Right atrium auricular region (tissue), 2 donors: ENCODE measurements at regions not wholly inside any gene's neighbourhood (a gene's known extent, or its start where the extent isn't known, plus 50 kb on each side); places are given as distances from the start of the nearest gene placed in this dataset.
"Not testable (repeated sequence)": the region's sequence is repeated elsewhere in the genome, so short reads cannot be mapped to it uniquely, and the experiment has no call there.

ENCODE experiments used
- DNase-seq: peaks from one replicate; pipeline ENCODE4 v3.0.0-alpha.2; 2019; ENCODE audit warnings: low spot score
- H3K27ac ChIP-seq, 2 donors: fragments of 200-600 bp; sonication (generic); 1 replicate in 1 of 2; 2 replicates in 1 of 2; pipeline ENCODE4 v1.5.1; 2016 to 2019
- H3K27me3 ChIP-seq, 2 donors: fragments of 200-600 bp; sonication (generic); one replicate each; pipeline versions ENCODE4 v1.5.1 to v1.6.0; 2017 to 2019
- H3K36me3 ChIP-seq: fragments of 200-600 bp; sonication (generic); one replicate; pipeline ENCODE4 v1.5.1; 2016
- H3K4me1 ChIP-seq, 2 donors: fragments of 200-600 bp; sonication (generic); one replicate each; pipeline versions ENCODE4 v1.5.1 to v1.6.0; 2017 to 2019
- H3K4me3 ChIP-seq, 2 donors: fragments of 200-600 bp; sonication (generic); 1 replicate in 1 of 2; 2 replicates in 1 of 2; pipeline ENCODE4 v1.5.1; 2017 to 2019; ENCODE audit warnings: mild to moderate bottlenecking in 1 of 2, moderate library complexity in 1 of 2
- H3K9me3 ChIP-seq, 2 donors: fragments of 200-600 bp; sonication (generic); one replicate each; pipeline ENCODE4 v1.5.1; 2019
- TF ChIP-seq, protein P1 (sequence below), 2 donors: fragments of 200-600 bp; sonication (generic); IDR thresholded peaks; one replicate each; pipeline ENCODE4 v1.5.1; 2019; ENCODE audit warnings: antibody characterized with exemption in 2 of 2

GRCh38 chr13:21259571-21260455, 83.4 kb downstream of the MRPL57 start:
- no peaks in the 10 kb centered on the region for H3K27me3 ChIP-seq
- no peak overlapping the region for H3K4me3 ChIP-seq
- no peaks in the 10 kb centered on the region for H3K4me1 ChIP-seq
- no peaks in the 10 kb centered on the region for H3K36me3 ChIP-seq
- TF ChIP-seq, protein P1, sequence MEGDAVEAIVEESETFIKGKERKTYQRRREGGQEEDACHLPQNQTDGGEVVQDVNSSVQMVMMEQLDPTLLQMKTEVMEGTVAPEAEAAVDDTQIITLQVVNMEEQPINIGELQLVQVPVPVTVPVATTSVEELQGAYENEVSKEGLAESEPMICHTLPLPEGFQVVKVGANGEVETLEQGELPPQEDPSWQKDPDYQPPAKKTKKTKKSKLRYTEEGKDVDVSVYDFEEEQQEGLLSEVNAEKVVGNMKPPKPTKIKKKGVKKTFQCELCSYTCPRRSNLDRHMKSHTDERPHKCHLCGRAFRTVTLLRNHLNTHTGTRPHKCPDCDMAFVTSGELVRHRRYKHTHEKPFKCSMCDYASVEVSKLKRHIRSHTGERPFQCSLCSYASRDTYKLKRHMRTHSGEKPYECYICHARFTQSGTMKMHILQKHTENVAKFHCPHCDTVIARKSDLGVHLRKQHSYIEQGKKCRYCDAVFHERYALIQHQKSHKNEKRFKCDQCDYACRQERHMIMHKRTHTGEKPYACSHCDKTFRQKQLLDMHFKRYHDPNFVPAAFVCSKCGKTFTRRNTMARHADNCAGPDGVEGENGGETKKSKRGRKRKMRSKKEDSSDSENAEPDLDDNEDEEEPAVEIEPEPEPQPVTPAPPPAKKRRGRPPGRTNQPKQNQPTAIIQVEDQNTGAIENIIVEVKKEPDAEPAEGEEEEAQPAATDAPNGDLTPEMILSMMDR (IDR thresholded peaks at IDR 0.05) = no peak
- H3K9me3 ChIP-seq = no peaks in the 10 kb centered on the region
- no peak overlapping the region for H3K27ac ChIP-seq
- no peak for DNase-seq

DNA sequence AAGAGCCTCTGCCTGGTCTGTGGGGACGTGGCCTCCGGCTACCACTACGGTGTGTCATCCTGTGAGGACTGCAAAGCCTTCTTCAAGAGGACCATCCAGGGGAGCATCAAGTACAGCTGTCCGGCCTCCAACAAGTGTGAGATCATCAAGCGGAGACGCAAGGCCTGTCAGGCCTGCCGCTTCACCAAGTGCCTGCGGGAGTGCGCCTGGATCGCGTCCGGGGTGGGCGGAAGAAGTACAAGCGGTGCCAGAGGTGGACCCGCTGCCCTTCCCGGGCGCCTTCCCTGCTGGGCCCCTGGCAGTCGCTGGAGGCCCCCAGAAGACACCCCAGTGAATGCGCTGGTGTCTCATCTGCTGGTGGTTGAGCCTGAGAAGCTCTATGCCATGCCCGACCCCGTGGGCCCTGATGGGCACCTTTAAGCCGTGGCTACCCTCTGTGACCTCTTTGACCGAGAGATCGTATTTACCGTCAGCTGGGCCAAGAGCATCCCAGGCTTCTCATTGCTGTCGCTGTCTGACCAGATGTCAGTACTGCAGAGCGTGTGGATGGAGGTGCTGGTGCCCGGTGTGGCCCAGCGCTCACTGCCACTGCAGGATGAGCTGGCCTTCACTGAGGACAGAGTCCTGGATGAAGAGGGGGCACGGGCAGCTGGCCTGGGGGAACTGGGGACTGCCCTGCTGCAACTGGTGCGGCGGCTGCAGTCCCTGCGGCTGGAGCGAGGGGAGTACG, 84.3 kb downstream of the MRPL57 start:
- DNase-seq = not testable (repeated sequence)

DNA sequence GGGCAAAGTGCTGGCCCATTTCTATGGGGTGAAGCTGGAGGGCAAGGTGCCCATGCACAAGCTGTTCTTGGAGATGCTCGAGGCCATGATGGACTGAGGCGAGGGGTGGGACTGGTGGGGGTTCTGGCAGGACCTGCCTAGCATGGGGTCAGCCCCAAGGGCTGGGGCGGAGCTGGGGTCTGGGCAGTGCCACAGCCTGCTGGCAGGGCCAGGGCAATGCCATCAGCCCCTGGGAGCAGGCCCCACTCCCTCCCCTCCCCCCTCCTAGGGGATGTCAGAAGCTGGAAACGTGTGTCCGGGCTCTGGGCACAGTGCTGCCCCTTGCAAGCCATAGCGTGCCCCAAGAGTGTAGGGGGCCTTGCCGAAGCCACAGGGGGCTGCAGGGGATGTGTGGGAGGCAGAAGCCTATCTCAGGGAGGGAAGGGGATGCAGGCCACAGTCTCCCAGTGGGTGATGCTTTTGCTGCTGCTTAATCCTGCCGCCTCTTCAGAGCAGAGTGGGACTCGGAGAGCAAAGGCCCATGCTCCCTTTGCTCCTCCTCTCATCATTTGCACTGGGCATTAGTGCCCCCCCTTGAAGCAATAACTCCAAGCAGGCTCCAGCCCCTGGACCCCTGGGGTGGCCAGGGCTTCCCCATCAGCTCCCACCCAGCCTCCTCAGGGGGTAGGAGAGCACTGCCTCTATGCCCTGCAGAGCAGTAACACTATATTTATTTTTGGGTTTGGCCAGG, 85.2 kb downstream of the MRPL57 start:
- H3K27me3 ChIP-seq, H3K9me3 ChIP-seq, H3K36me3 ChIP-seq, H3K27ac ChIP-seq, H3K4me1 ChIP-seq, H3K4me3 ChIP-seq, DNase-seq: not testable (repeated sequence)

More for the DNA sequence above, 84.3 kb downstream of the MRPL57 start:
- H3K27me3 ChIP-seq, H3K27ac ChIP-seq, H3K36me3 ChIP-seq, H3K9me3 ChIP-seq, H3K4me3 ChIP-seq, H3K4me1 ChIP-seq: not testable (repeated sequence)

DNA sequence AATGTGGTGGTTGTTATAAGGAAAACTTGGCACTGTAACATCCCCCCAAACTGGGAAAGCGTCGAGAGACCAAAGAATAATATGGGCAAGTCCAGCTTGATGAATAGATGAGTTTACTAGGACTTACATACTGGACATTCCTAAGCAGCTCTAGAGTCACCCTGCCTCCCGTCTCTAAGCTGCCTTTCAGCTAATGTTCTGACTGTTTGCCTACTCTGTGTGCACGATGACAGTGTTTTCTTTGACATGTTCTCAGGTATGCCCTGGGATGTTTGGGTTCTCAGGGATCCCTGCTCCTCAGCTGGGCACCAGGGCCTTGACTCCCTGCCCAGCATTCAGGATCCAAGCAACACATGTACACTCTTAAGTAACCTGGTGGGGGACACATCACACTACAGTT, 87.5 kb downstream of the MRPL57 start:
- not testable (repeated sequence) for H3K36me3 ChIP-seq, H3K4me1 ChIP-seq, DNase-seq, H3K9me3 ChIP-seq, H3K27me3 ChIP-seq, H3K27ac ChIP-seq, H3K4me3 ChIP-seq

GRCh38 chr13:21268485-21268884, 92.0 kb downstream of the MRPL57 start:
- not testable (repeated sequence) for DNase-seq, H3K4me1 ChIP-seq, H3K36me3 ChIP-seq, H3K27me3 ChIP-seq, H3K4me3 ChIP-seq, H3K9me3 ChIP-seq, H3K27ac ChIP-seq
- TF ChIP-seq, protein P1 (IDR thresholded peaks at IDR 0.05) = peak in 1 of 2 donors; percentile 25

GRCh38 chr13:21272439-21272838, 96.0 kb downstream of the MRPL57 start:
- H3K4me1 ChIP-seq, H3K36me3 ChIP-seq, H3K27ac ChIP-seq, DNase-seq, H3K4me3 ChIP-seq, H3K27me3 ChIP-seq, H3K9me3 ChIP-seq: not testable (repeated sequence)

DNA sequence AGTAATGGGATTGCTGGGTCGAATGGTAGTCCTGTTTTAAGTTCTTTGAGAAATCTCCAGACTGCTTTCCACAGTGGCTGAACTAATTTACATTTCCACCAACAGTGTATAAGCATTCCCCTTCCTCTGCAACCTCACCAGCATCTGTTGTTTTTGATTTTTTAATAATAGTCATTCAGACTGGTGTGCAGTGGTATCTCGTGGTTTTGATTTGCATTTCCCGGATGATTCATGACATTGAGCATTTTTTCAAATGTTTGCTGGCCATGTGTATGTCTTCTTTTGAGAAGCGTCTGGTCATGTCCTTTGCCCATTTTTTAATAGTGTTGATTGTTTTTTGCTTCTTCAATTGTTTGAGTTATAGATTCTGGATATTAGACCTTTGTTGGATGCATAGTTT, 98.0 kb downstream of the MRPL57 start:
- H3K9me3 ChIP-seq, H3K27ac ChIP-seq, H3K36me3 ChIP-seq, DNase-seq, H3K27me3 ChIP-seq, H3K4me3 ChIP-seq, H3K4me1 ChIP-seq: not testable (repeated sequence)

- DNase-seq = no peak
- no peaks in the 10 kb centered on the region for H3K9me3 ChIP-seq
These were observed 105.6 kb downstream of the MRPL57 start for GRCh38 chr13:21282065-21282464.

More at GRCh38 chr13:21282065-21282464, 105.6 kb downstream of the MRPL57 start:
- no peak overlapping the region for H3K4me3 ChIP-seq
- no peaks in the 10 kb centered on the region for H3K36me3 ChIP-seq
- H3K4me1 ChIP-seq = no peaks in the 10 kb centered on the region
- no peak overlapping the region for H3K27ac ChIP-seq
- TF ChIP-seq, protein P1 (IDR thresholded peaks at IDR 0.05) = no peak
- no peaks in the 10 kb centered on the region for H3K27me3 ChIP-seq
